Right lobe of liver (tissue), 6 donors: ENCODE measurements at regions not wholly inside any gene's neighbourhood (a gene's known extent, or its start where the extent isn't known, plus 50 kb on each side); places are given as distances from the start of the nearest gene placed in this dataset.

Experiments used
- ATAC-seq, 4 donors: fragments of 200-7000 bp; cut with Tn5 transposase; one replicate each; pipeline ENCODE4 v1.9.1; 2020; ENCODE audit warnings: mild to moderate bottlenecking in 4 of 4, moderate library complexity in 4 of 4
- DNase-seq, 3 donors: peaks; one replicate each; pipeline ENCODE4 v3.0.0-alpha.2; 2020
- H3K27ac ChIP-seq, 3 donors: fragments of 200-600 bp; one replicate each; pipeline ENCODE4 v1.8.0; 2022
- H3K27me3 ChIP-seq, 2 donors: fragments of 200-600 bp; one replicate each; pipeline ENCODE4 v1.8.0; 2022
- H3K36me3 ChIP-seq, 4 donors: fragments of 200-600 bp; sonication (generic) in 1 of 4; one replicate each; pipeline versions ENCODE4 v1.5.1 to v1.8.0; 2017 to 2022; ENCODE audit warnings: control low read depth in 1 of 4
- H3K4me1 ChIP-seq, 4 donors: fragments of 200-600 bp; sonication (generic) in 1 of 4; one replicate each; pipeline versions ENCODE4 v1.5.1 to v1.8.0; 2017 to 2022; ENCODE audit warnings: control low read depth in 1 of 4
- H3K4me3 ChIP-seq, 3 donors: fragments of 200-600 bp; one replicate each; pipeline ENCODE4 v1.8.0; 2022
- H3K9me3 ChIP-seq, 4 donors: fragments of 200-600 bp; sonication (generic) in 1 of 4; one replicate each; pipeline versions ENCODE4 v1.5.1 to v1.8.0; 2017 to 2022; ENCODE audit warnings: control low read depth in 1 of 4
- POLR2A ChIP-seq: fragments of 450-650 bp; IDR thresholded peaks from one replicate; pipeline ENCODE4 v1.6.1; 2017; ENCODE audit warnings: antibody characterized with exemption, mild to moderate bottlenecking
- WGBS: methylation state at CpG from one replicate; pipeline ENCODE4 v1.1.6; 2018; ENCODE audit warnings: low coverage, low lambda C conversion rate; ENCODE audit not compliant: insufficient coverage; ENCODE audit errors: missing lambda C conversion rate; 5-methylcytosine and 5-hydroxymethylcytosine counted together
- intact Hi-C, 2 donors: fragments of 100-400 bp; cut with DNase I; formaldehyde crosslinking; loops; one replicate each; pipeline versions ENCODE4 v1.11.2 to v1.14.1; 2022
- TF ChIP-seq, protein P1 (sequence below), 4 donors: fragments of 200-600 bp in 3 of 4; fragments of 450-650 bp in 1 of 4; IDR thresholded peaks; one replicate each; pipeline versions ENCODE4 v1.5.1 to v1.8.0; 2016 to 2022; ENCODE audit warnings: antibody characterized with exemption in 4 of 4, mild to moderate bottlenecking in 2 of 4
- donor health status: DM: no; HTN: yes; CAD: no.
- donor health status: DM: no; HTN: no; CAD: no.
- donor health status: DM: no; HTN: no; CAD: no.
- donor health status: DM: no; HTN: yes; CAD: no.
- donor health status: DM: no; HTN: yes; CAD: no.

DNA sequence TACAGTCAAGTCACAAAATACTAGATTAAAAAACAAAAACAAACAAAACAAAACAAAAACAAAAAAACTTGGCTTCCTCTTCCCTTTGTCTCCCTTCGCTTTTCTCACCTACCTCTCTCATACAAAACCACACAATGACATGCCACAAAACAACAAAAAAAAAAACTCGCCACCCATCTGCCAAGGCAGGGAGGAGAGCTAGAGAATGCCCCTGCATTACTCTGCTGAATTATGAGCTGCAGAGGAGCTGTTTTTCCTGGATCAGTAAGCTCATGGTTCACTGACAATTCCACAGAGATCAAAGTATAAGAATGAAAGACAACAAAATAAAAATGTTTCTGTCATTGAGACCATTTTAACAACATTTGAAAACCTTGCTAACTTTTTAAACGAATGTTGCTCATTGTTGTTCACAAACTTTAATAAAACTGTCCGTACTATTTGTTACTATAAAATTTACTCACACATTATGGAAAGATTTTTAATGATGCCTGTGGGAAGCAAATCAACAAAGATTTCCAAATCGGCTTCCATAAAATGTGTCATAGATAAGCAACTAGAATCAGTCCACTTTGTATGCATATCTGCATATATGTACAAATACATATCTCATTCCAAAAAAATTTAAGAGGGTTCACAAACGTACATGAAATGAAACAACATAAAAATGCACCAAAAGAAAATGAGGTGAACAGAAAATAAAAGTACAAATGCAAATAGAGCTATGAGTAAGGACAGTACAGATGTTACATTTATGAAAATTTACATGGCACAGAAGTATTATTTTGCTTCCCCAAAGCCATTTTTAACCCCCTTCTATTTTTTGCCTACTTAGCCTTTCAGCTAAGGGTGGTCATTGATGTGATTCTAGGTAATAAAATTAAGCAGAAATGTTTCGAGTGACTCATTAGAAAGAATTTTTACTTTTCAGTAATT is 252.4 kb upstream of the FAT4 start:
- ATAC-seq (no peak), DNase-seq (no peak)
- Histone ChIP-seq H3K36me3 (no peaks in the 10 kb centered on the region), H3K4me1 (no peaks in the 10 kb centered on the region), H3K27me3 (no peaks in the 10 kb centered on the region), H3K9me3 (no peaks in the 10 kb centered on the region), H3K27ac (no peak overlapping the region), H3K4me3 (no peak overlapping the region)
- 45% methylated on average over 7 of the region's 7 CpGs for WGBS
- intact Hi-C loops = no loop called here
- TF ChIP-seq POLR2A = no peak
- TF ChIP-seq, protein P1, sequence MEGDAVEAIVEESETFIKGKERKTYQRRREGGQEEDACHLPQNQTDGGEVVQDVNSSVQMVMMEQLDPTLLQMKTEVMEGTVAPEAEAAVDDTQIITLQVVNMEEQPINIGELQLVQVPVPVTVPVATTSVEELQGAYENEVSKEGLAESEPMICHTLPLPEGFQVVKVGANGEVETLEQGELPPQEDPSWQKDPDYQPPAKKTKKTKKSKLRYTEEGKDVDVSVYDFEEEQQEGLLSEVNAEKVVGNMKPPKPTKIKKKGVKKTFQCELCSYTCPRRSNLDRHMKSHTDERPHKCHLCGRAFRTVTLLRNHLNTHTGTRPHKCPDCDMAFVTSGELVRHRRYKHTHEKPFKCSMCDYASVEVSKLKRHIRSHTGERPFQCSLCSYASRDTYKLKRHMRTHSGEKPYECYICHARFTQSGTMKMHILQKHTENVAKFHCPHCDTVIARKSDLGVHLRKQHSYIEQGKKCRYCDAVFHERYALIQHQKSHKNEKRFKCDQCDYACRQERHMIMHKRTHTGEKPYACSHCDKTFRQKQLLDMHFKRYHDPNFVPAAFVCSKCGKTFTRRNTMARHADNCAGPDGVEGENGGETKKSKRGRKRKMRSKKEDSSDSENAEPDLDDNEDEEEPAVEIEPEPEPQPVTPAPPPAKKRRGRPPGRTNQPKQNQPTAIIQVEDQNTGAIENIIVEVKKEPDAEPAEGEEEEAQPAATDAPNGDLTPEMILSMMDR (IDR thresholded peaks at IDR 0.05) = no peak

DNA sequence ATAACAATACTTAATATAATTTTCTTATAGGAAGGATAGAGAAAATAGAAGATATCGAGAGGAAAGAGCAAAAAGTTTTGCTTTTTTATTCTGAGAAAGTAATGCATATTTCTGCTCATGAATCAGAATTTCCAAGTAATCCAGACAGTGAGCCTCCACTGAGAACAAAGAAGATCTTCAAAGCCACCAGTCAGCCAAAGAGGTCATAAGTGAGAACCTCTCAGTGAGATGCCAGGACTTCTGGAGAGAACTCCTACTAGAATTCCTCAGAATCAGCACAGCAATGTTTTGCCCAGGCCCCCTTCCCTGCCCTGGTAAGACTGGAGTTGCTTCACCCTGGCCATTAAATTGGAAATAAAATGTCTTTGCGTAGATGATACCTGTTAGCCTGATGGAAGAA is 254.4 kb upstream of the FAT4 start:
- Histone ChIP-seq H3K27ac (no peak overlapping the region), H3K36me3 (no peaks in the 10 kb centered on the region), H3K4me1 (no peaks in the 10 kb centered on the region), H3K9me3 (no peaks in the 10 kb centered on the region), H3K4me3 (no peak overlapping the region), H3K27me3 (no peaks in the 10 kb centered on the region)
- WGBS = 28% methylated on average over 2 of the region's 2 CpGs
- TF ChIP-seq POLR2A = no peak
- TF ChIP-seq, protein P1 (IDR thresholded peaks at IDR 0.05) = no peak
- DNase-seq (no peak), ATAC-seq (no peak)
- intact Hi-C loops = no loop called here

DNA sequence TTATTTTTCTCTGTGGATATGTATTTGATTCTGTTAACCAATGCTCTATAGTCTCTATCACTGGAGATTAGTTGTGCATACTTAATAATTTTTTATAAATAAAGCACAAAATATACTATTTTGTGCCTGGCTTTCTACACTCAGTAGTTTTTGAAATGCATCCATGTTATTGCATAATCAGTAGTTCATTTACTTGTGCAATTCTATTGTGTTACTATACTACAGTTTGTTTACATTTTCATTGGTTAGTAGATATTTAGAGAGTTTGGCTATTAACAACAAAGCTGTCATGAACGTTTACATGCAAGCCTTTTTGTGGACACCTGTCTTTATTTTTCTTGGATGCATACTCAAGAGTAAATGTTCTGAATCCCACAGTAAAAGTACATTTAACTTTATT is 265.0 kb upstream of the FAT4 start:
- Histone ChIP-seq H3K36me3 (no peaks in the 10 kb centered on the region), H3K27ac (no peak overlapping the region), H3K27me3 (no peaks in the 10 kb centered on the region), H3K4me3 (no peak overlapping the region), H3K9me3 (peaks cover 0 to 4% (median 0%) of the 10 kb centered on the region in 4 donors), H3K4me1 (no peaks in the 10 kb centered on the region)
- TF ChIP-seq POLR2A = no peak
- TF ChIP-seq, protein P1 (IDR thresholded peaks at IDR 0.05) = no peak
- 10% methylated on average over 1 of the region's 1 CpG for WGBS
- ATAC-seq (no peak), DNase-seq (no peak)
- intact Hi-C loops = no loop called here

DNA sequence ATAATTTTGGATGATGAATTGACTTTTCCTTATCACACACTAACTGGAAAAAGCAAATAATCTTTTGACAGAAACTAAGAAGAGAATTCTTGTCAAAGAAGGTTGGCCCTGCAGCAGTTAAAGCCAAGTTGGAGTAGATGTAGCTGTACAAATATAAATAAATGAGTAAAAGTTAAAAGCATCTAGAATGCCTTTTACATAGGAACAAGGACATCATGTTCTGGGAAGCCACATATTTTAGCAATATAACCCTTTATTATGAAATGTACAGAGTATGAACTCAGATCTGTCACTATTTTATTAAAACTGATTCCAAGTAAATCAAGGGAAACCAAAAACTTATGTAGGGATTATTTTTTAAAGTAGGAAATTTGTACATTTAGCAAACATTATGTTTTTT is 269.4 kb upstream of the FAT4 start:
- H3K27ac ChIP-seq = no peak overlapping the region
- H3K4me1 ChIP-seq = no peaks in the 10 kb centered on the region
- TF ChIP-seq POLR2A = no peak
- TF ChIP-seq, protein P1 (IDR thresholded peaks at IDR 0.05) = no peak
- H3K9me3 ChIP-seq = no peaks in the 10 kb centered on the region
- intact Hi-C loops = no loop called here
- no peak for ATAC-seq
- H3K36me3 ChIP-seq = no peaks in the 10 kb centered on the region
- H3K27me3 ChIP-seq = no peaks in the 10 kb centered on the region
- no peak for DNase-seq
- no peak overlapping the region for H3K4me3 ChIP-seq
